ENCODE measurements at regions not wholly inside any gene's neighbourhood (a gene's known extent, or its start where the extent isn't known, plus 50 kb on each side); places are given as distances from the start of the nearest gene placed in this dataset.

DNA sequence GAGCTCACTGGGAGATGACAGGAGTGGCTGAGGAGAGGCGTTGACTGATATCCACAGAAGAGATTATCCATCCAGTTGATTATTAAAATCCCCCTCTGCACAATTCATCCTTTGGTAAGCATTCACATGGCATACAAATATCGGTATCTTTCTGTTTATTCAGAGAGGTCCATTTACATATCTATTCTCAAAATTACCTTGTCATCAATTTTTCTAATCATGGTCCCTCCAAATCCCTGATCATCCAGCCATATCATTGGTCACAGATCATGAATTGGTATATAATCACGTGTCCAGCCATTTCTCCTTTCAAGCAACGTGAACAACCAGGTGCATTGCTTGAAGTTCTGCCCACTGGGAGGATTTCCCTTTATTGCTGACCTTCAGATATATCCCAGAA lies 1321.0 kb downstream of the ROBO2 start:
- TF ChIP-seq, protein P1, sequence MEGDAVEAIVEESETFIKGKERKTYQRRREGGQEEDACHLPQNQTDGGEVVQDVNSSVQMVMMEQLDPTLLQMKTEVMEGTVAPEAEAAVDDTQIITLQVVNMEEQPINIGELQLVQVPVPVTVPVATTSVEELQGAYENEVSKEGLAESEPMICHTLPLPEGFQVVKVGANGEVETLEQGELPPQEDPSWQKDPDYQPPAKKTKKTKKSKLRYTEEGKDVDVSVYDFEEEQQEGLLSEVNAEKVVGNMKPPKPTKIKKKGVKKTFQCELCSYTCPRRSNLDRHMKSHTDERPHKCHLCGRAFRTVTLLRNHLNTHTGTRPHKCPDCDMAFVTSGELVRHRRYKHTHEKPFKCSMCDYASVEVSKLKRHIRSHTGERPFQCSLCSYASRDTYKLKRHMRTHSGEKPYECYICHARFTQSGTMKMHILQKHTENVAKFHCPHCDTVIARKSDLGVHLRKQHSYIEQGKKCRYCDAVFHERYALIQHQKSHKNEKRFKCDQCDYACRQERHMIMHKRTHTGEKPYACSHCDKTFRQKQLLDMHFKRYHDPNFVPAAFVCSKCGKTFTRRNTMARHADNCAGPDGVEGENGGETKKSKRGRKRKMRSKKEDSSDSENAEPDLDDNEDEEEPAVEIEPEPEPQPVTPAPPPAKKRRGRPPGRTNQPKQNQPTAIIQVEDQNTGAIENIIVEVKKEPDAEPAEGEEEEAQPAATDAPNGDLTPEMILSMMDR (IDR thresholded peaks at IDR 0.05), result no peak
- TF ChIP-seq POLR2A (IDR thresholded peaks at IDR 0.05), result no peak

All from Peyer's patch (tissue), 4 donors.